Caco-2 (cell line): ENCODE measurements at regions not wholly inside any gene's neighbourhood (a gene's known extent, or its start where the extent isn't known, plus 50 kb on each side); places are given as distances from the start of the nearest gene placed in this dataset.

Source experiments
- BruUV-seq: library from RNA; stranded (reverse); fragments of 400-500 nt; replicated peaks from 2 replicates; lab custom pipeline; 2021; lab: Mats Ljungman, UMichigan
- CTCF ChIA-PET: fragments of 300-600 bp; sonication (Branson Sonifier 250); formaldehyde crosslinking; loops from one replicate; lab custom pipeline; 2022; ENCODE audit warnings: antibody characterized with exemption; lab: Charles Lee
- POLR2A ChIA-PET: fragments of 300-600 bp; sonication (Branson Sonifier 250); formaldehyde crosslinking; loops from one replicate; lab custom pipeline; 2022; ENCODE audit warnings: antibody characterized with exemption; lab: Charles Lee
- DNase-seq, 2 experiments: peaks; one replicate each; pipeline versions ENCODE4 v3.0.0 to v3.0.0-alpha.2; 2020 to 2022
- H3K27me3 ChIP-seq: replicated peaks from 2 replicates; pipeline ENCODE4 v1.6.0; 2011; ENCODE audit warnings: low read length; ENCODE audit not compliant: control insufficient read depth, insufficient read depth
- H3K36me3 ChIP-seq: 2 replicates; pipeline ENCODE4 v1.5.1; 2011; ENCODE audit warnings: low read length; ENCODE audit not compliant: control insufficient read depth, insufficient read depth
- H3K4me1 ChIP-seq: fragments of 250-450 bp; sonication (Bioruptor Pico); 2 replicates; pipeline ENCODE4 v1.5.1; 2020; ENCODE audit warnings: mild to moderate bottlenecking
- H3K4me3 ChIP-seq: 2 replicates; pipeline ENCODE4 v1.5.1; 2011; ENCODE audit warnings: low read depth, mild to moderate bottlenecking, control low read depth, low read length
- H3K9me3 ChIP-seq: fragments of 250-450 bp; sonication (Bioruptor Pico); 2 replicates; pipeline ENCODE4 v1.5.1; 2020; ENCODE audit warnings: mild to moderate bottlenecking, moderate library complexity
- H3K27ac Mint-ChIP-seq: one replicate; pipeline ENCODE4 v1.8.0; 2022; ENCODE audit warnings: mixed read lengths; ENCODE audit not compliant: unreplicated experiment
- H3K27me3 Mint-ChIP-seq: one replicate; pipeline ENCODE4 v1.8.0; 2022; ENCODE audit warnings: mixed read lengths; ENCODE audit not compliant: insufficient read depth, unreplicated experiment
- H3K36me3 Mint-ChIP-seq: one replicate; pipeline ENCODE4 v1.8.0; 2022; ENCODE audit warnings: mild to moderate bottlenecking, mixed read lengths; ENCODE audit not compliant: insufficient read depth, unreplicated experiment
- H3K4me1 Mint-ChIP-seq: one replicate; pipeline ENCODE4 v1.8.0; 2022; ENCODE audit warnings: low read depth, mixed read lengths; ENCODE audit not compliant: unreplicated experiment
- H3K4me3 Mint-ChIP-seq: one replicate; pipeline ENCODE4 v1.8.0; 2022; ENCODE audit warnings: mild to moderate bottlenecking, moderate library complexity, mixed read lengths; ENCODE audit not compliant: unreplicated experiment
- H3K9me3 Mint-ChIP-seq: one replicate; pipeline ENCODE4 v1.8.0; 2022; ENCODE audit warnings: mixed read lengths; ENCODE audit not compliant: unreplicated experiment
- intact Hi-C: fragments of 100-400 bp; cut with micrococcal nuclease; formaldehyde crosslinking; loops from one replicate; pipeline ENCODE4 v1.10.0; 2022; ENCODE audit not compliant: unreplicated experiment
- TF ChIP-seq, protein P1 (sequence below), 2 experiments: fragments of 200-600 bp in 1 of 2; IDR thresholded peaks; 1 replicate in 1 of 2; 2 replicates in 1 of 2; pipeline versions ENCODE4 v1.5.1 to v1.8.0; 2011 to 2022; ENCODE audit warnings: antibody characterized with exemption in 1 of 2, control low read depth in 1 of 2, inconsistent platforms in 1 of 2, low read depth in 1 of 2, low read length in 1 of 2, mild to moderate bottlenecking in 1 of 2, moderate library complexity in 1 of 2; ENCODE audit not compliant: insufficient read depth in 1 of 2, severe bottlenecking in 1 of 2, unreplicated experiment in 1 of 2

DNA sequence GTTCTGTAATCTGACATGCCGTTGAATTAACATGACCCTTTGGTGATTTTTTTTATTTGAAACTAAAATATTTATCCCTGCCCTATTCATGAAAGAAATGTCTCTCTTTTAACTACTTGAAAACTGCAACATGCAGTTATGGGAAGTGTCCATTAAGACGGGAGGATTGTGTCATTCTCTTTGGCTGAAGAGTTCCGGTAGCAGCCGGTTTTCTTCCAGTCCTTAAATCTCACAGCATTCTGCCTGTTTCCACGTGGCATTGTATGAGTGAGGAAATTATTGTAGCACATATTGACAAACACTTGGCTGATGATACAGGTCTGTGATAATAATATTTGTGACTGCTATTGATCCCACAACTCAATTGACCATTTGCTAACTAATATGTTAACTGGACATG lies 509.6 kb upstream of the POU3F3 start:
- CTCF ChIA-PET = no interaction called here
- Histone ChIP-seq H3K9me3 (no peaks in the 10 kb centered on the region), H3K27me3 (no peaks in the 10 kb centered on the region; the same call in 1 of the 2 replicates), H3K4me1 (no peaks in the 10 kb centered on the region), H3K4me3 (no peak overlapping the region), H3K36me3 (no peaks in the 10 kb centered on the region)
- Mint-ChIP-seq H3K27ac (no peak overlapping the region), H3K36me3 (no peaks in the 10 kb centered on the region), H3K4me1 (no peaks in the 10 kb centered on the region), H3K27me3 (peaks cover 2% of the 10 kb centered on the region), H3K4me3 (no peak overlapping the region), H3K9me3 (no peaks in the 10 kb centered on the region)
- DNase-seq = no peak
- no TSS peak for BruUV-seq
- TF ChIP-seq, protein P1, sequence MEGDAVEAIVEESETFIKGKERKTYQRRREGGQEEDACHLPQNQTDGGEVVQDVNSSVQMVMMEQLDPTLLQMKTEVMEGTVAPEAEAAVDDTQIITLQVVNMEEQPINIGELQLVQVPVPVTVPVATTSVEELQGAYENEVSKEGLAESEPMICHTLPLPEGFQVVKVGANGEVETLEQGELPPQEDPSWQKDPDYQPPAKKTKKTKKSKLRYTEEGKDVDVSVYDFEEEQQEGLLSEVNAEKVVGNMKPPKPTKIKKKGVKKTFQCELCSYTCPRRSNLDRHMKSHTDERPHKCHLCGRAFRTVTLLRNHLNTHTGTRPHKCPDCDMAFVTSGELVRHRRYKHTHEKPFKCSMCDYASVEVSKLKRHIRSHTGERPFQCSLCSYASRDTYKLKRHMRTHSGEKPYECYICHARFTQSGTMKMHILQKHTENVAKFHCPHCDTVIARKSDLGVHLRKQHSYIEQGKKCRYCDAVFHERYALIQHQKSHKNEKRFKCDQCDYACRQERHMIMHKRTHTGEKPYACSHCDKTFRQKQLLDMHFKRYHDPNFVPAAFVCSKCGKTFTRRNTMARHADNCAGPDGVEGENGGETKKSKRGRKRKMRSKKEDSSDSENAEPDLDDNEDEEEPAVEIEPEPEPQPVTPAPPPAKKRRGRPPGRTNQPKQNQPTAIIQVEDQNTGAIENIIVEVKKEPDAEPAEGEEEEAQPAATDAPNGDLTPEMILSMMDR (IDR thresholded peaks at IDR 0.05; ENCODE audit: insufficient read depth in 1 of 2, low read depth in 1 of 2, low read length in 1 of 2, severe bottlenecking in 1 of 2, unreplicated experiment in 1 of 2) = no peak
- intact Hi-C loops = no loop called here
- POLR2A ChIA-PET = no interaction called here

DNA sequence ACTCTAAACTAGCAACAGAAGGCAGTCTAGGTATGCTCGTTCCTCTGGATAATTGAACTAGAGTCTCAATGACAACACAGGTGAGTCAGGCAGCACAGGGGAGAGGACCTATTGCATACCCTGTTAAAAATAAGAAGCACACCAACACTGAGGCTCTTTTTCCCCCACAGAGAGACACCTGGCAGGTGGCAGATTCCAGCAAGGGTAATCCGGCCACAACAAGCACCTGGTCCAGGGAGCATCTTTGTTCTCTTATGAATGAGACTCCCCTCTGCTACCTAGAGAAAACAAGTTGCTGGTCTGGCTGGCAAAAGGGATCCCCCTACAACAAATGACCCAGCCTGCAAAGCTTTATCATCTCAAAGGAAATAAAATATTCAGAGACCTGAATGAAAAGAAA lies 508.9 kb upstream of the POU3F3 start:
- H3K36me3 ChIP-seq = no peaks in the 10 kb centered on the region
- Mint-ChIP-seq H3K4me3 (no peak overlapping the region), H3K4me1 (no peaks in the 10 kb centered on the region), H3K9me3 (no peaks in the 10 kb centered on the region), H3K27me3 (peaks cover 2% of the 10 kb centered on the region), H3K27ac (no peak overlapping the region), H3K36me3 (no peaks in the 10 kb centered on the region)
- ChIA-PET CTCF (no interaction called here), POLR2A (no interaction called here)
- intact Hi-C loops = no loop called here
- no peaks in the 10 kb centered on the region for H3K9me3 ChIP-seq
- BruUV-seq = no TSS peak
- TF ChIP-seq, protein P1 (IDR thresholded peaks at IDR 0.05; ENCODE audit: insufficient read depth in 1 of 2, low read depth in 1 of 2, low read length in 1 of 2, severe bottlenecking in 1 of 2, unreplicated experiment in 1 of 2) = no peak
- no peak for DNase-seq
- H3K27me3 ChIP-seq = no peaks in the 10 kb centered on the region; the same call in 1 of the 2 replicates
- H3K4me1 ChIP-seq = no peaks in the 10 kb centered on the region
- no peak overlapping the region for H3K4me3 ChIP-seq

DNA sequence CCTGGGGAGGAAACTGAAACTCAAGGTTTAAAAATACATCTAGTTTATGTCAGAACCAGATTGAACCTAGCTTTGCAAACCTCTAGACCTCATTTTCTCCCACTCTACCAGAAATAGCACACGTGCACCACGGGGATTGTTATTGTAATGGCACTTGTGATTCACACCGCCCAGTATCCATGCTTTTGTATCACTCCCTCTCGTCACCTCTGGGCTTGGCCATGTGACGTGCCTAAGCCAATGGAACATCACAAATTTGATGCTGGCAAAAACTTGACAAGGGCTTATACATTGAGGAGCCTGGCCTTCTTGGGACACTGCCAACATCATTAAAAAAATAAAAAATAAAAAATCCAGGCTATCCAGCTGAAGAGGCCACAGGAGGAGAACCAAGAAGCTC lies 495.8 kb upstream of the POU3F3 start:
- Mint-ChIP-seq H3K36me3 (no peaks in the 10 kb centered on the region), H3K27ac (no peak overlapping the region), H3K9me3 (no peaks in the 10 kb centered on the region), H3K4me1 (no peaks in the 10 kb centered on the region), H3K4me3 (no peak overlapping the region), H3K27me3 (peaks cover 4% of the 10 kb centered on the region)
- no TSS peak for BruUV-seq
- ChIA-PET CTCF (no interaction called here), POLR2A (no interaction called here)
- H3K36me3 ChIP-seq = no peaks in the 10 kb centered on the region
- H3K9me3 ChIP-seq = no peaks in the 10 kb centered on the region
- DNase-seq = no peak
- TF ChIP-seq, protein P1 (IDR thresholded peaks at IDR 0.05; ENCODE audit: insufficient read depth in 1 of 2, low read depth in 1 of 2, low read length in 1 of 2, severe bottlenecking in 1 of 2, unreplicated experiment in 1 of 2) = no peak
- no peaks in the 10 kb centered on the region for H3K27me3 ChIP-seq
- no peaks in the 10 kb centered on the region for H3K4me1 ChIP-seq
- intact Hi-C loops = no loop called here
- H3K4me3 ChIP-seq = no peak overlapping the region
